GM23248 (cell line): ENCODE measurements at regions not wholly inside any gene's neighbourhood (a gene's known extent, or its start where the extent isn't known, plus 50 kb on each side); places are given as distances from the start of the nearest gene placed in this dataset.
A peak's percentile ranks its signal among the peaks of the same experiment; 100 is the strongest.

ENCODE experiments used
- DNase-seq: peaks from one replicate; pipeline ENCODE4 v3.0.0-alpha.2; 2015
- H2AFZ ChIP-seq: fragments of 200-600 bp; sonication (generic); 2 replicates; pipeline ENCODE4 v1.6.1; 2016; ENCODE audit warnings: antibody characterized with exemption
- H3F3A ChIP-seq: fragments of 200-600 bp; sonication (generic); 2 replicates; pipeline ENCODE4 v1.6.1; 2016; ENCODE audit warnings: mild to moderate bottlenecking, antibody characterized with exemption, mixed run types; ENCODE audit not compliant: insufficient read depth
- H3K27ac ChIP-seq: fragments of 200-600 bp; sonication (generic); 2 replicates; pipeline ENCODE4 v1.5.1; 2016; ENCODE audit warnings: mild to moderate bottlenecking
- H3K27me3 ChIP-seq: fragments of 200-600 bp; sonication (generic); replicated peaks from 2 replicates; pipeline ENCODE4 v1.6.1; 2016; ENCODE audit warnings: mild to moderate bottlenecking; ENCODE audit not compliant: insufficient read depth
- H3K36me3 ChIP-seq: fragments of 200-600 bp; sonication (generic); 2 replicates; pipeline ENCODE4 v1.6.1; 2016; ENCODE audit warnings: low read depth, mild to moderate bottlenecking
- H3K4me1 ChIP-seq: fragments of 200-600 bp; sonication (generic); 2 replicates; pipeline ENCODE4 v1.6.1; 2016; ENCODE audit warnings: mild to moderate bottlenecking; ENCODE audit not compliant: insufficient read depth
- H3K4me2 ChIP-seq: fragments of 200-600 bp; sonication (generic); one replicate; pipeline ENCODE4 v1.6.1; 2016; ENCODE audit warnings: mild to moderate bottlenecking; ENCODE audit not compliant: unreplicated experiment
- H3K4me3 ChIP-seq: fragments of 200-600 bp; sonication (generic); 2 replicates; pipeline ENCODE4 v1.5.1; 2016; ENCODE audit warnings: mild to moderate bottlenecking
- H3K79me2 ChIP-seq: fragments of 200-600 bp; sonication (generic); 2 replicates; pipeline ENCODE4 v1.6.1; 2016; ENCODE audit warnings: mild to moderate bottlenecking; ENCODE audit not compliant: insufficient read depth
- H3K9ac ChIP-seq: fragments of 200-600 bp; sonication (generic); 2 replicates; pipeline ENCODE4 v1.6.1; 2016; ENCODE audit warnings: mild to moderate bottlenecking
- H3K9me2 ChIP-seq: fragments of 200-600 bp; sonication (generic); 2 replicates; pipeline ENCODE4 v1.6.1; 2016; ENCODE audit warnings: mixed run types, mild to moderate bottlenecking, moderate library complexity; ENCODE audit not compliant: insufficient read depth
- H3K9me3 ChIP-seq: fragments of 200-600 bp; sonication (generic); one replicate; pipeline ENCODE4 v1.6.1; 2017; ENCODE audit warnings: low read depth
- H4K20me1 ChIP-seq: fragments of 200-600 bp; sonication (generic); 2 replicates; pipeline ENCODE4 v1.6.0; 2016; ENCODE audit not compliant: insufficient read depth
- EZH2 ChIP-seq: fragments of 200-600 bp; sonication (generic); IDR thresholded peaks from 2 replicates; pipeline ENCODE4 v1.6.1; 2018; ENCODE audit warnings: antibody characterized with exemption, mild to moderate bottlenecking; ENCODE audit not compliant: insufficient read depth, poor library complexity, severe bottlenecking
- EZH2phosphoT487 ChIP-seq: fragments of 200-600 bp; sonication (generic); IDR thresholded peaks from 2 replicates; pipeline ENCODE4 v1.6.1; 2018; ENCODE audit warnings: antibody characterized with exemption, moderate library complexity, mild to moderate bottlenecking, low read depth; ENCODE audit not compliant: insufficient read depth
- WGBS, 2 experiments: methylation state at CpG; one replicate each; pipeline ENCODE4 v1.1.6; 2015 to 2017; ENCODE audit warnings: low lambda C conversion rate in 2 of 2, low coverage in 1 of 2; ENCODE audit errors: missing lambda C conversion rate in 2 of 2; 5-methylcytosine and 5-hydroxymethylcytosine counted together
- in situ Hi-C: fragments of 300-500 bp; cut with MboI; formaldehyde crosslinking; loops from 2 replicates; pipeline ENCODE4 v1.15.0; 2020

DNA sequence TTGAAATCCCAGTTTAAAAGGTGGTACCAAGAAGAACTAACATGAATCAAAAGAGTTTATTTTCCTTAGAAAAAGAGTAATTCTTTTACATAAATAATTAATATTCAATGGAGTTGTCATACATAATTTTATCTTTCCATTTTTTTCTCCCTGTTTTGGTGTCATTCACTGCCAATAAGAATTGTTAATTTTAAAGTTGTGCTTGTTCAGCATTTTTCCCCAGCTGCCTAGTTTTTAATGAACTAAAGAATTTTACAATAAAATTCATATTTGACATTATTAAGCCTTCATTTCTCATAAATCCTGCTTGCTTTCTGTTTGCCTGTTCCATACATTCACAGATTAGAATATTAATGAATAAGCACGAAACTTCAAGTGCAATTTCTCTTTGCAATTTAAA is 393.6 kb downstream of the GRXCR1 start:
- Histone ChIP-seq H3K27me3 (no peaks in the 10 kb centered on the region), H2AFZ (no peak overlapping the region), H3K36me3 (no peaks in the 10 kb centered on the region), H3F3A (no peaks in the 10 kb centered on the region), H3K9me2 (no peaks in the 10 kb centered on the region), H3K4me2 (no peak overlapping the region), H4K20me1 (no peaks in the 10 kb centered on the region), H3K9ac (no peak overlapping the region), H3K27ac (no peak overlapping the region), H3K79me2 (no peaks in the 10 kb centered on the region), H3K4me3 (no peak overlapping the region), H3K4me1 (peaks cover 6% of the 10 kb centered on the region; the same call in 1 of the 2 replicates), H3K9me3 (no peaks in the 10 kb centered on the region)
- no peak for DNase-seq
- in situ Hi-C loops, result no loop called here
- 52 to 55% methylated on average over 1 of the region's 1 CpG for WGBS, 2 experiments
- TF ChIP-seq EZH2phosphoT487 (no peak), EZH2 (no peak)

DNA sequence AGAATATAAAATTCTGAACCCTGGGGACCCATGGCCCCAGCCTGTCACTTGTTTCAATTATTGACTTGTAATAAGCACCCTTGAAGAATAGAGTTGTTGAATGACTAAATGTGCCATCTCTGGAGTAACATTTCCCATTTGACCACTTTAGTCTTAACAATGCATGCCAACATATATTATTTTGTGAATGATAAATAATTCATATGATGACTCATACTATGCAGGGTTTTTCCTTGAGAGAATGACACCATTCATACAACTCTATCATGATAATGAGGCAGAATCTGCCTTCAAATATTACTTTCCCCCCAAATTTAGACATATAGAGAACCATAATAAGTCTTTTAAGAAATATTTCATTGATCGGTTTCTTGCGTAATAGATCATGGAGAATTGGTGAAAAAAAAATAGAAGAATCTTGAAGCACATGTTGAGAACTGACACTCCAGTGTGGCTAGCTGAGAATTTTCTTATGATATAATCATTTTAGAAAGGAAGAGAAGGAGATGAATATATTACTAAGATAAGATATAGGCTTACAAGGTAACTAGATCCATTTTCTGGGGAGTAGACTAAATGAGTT is 404.5 kb downstream of the GRXCR1 start:
- in situ Hi-C loops, result no loop called here
- no peak overlapping the region for H3K27ac ChIP-seq
- no peaks in the 10 kb centered on the region for H3F3A ChIP-seq
- WGBS, 2 experiments, result 100% methylated on average over 2 of the region's 2 CpGs
- no peaks in the 10 kb centered on the region for H3K9me3 ChIP-seq
- TF ChIP-seq EZH2phosphoT487, result no peak
- no peak for TF ChIP-seq EZH2
- H3K9ac ChIP-seq, result no peak overlapping the region
- DNase-seq, result no peak
- H3K4me2 ChIP-seq, result no peak overlapping the region
- no peaks in the 10 kb centered on the region for H3K27me3 ChIP-seq
- H3K4me3 ChIP-seq, result no peak overlapping the region
- no peaks in the 10 kb centered on the region for H3K4me1 ChIP-seq
- no peaks in the 10 kb centered on the region for H4K20me1 ChIP-seq
- H3K9me2 ChIP-seq, result no peaks in the 10 kb centered on the region
- no peak overlapping the region for H2AFZ ChIP-seq
- no peaks in the 10 kb centered on the region for H3K36me3 ChIP-seq
- no peaks in the 10 kb centered on the region for H3K79me2 ChIP-seq

DNA sequence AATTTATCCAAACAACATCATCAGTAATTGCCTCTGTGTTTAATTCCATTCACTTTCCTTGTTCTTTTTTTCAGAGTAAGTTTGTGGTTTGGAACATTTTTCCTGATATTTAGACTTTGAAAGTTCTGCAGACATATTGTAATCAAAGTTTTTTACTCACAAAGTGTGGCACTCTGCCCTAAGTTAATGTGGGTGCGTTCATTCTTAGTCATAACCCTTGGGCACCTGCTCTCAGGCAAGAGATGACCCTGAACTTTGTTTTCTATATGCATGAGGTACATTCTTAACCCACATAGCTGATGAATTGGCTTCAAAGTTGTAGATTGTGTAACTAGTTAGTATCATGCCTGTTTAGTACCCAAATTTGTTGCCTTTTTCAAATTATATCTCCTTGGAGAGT is 424.3 kb downstream of the GRXCR1 start:
- WGBS, 2 experiments, result 18 to 27% methylated on average over 1 of the region's 1 CpG
- H3K4me1 ChIP-seq, result peaks cover 9% of the 10 kb centered on the region; the same call in 1 of the 2 replicates
- no peaks in the 10 kb centered on the region for H3K79me2 ChIP-seq
- no peaks in the 10 kb centered on the region for H4K20me1 ChIP-seq
- no peaks in the 10 kb centered on the region for H3K36me3 ChIP-seq
- no peak overlapping the region for H3K4me3 ChIP-seq
- TF ChIP-seq EZH2, result no peak
- no peak for TF ChIP-seq EZH2phosphoT487
- H3K4me2 ChIP-seq, result no peak overlapping the region
- no peaks in the 10 kb centered on the region for H3K9me3 ChIP-seq
- peak; percentile 27 for DNase-seq
- H3K27me3 ChIP-seq, result no peaks in the 10 kb centered on the region
- no peak overlapping the region for H3K9ac ChIP-seq
- no peaks in the 10 kb centered on the region for H3K9me2 ChIP-seq
- H3K27ac ChIP-seq, result no peak overlapping the region
- H2AFZ ChIP-seq, result peak overlapping the region; percentile 23; the same call in 1 of the 2 replicates
- in situ Hi-C loops, result no loop called here
- H3F3A ChIP-seq, result peaks cover 8% of the 10 kb centered on the region; the same call in 1 of the 2 replicates

DNA sequence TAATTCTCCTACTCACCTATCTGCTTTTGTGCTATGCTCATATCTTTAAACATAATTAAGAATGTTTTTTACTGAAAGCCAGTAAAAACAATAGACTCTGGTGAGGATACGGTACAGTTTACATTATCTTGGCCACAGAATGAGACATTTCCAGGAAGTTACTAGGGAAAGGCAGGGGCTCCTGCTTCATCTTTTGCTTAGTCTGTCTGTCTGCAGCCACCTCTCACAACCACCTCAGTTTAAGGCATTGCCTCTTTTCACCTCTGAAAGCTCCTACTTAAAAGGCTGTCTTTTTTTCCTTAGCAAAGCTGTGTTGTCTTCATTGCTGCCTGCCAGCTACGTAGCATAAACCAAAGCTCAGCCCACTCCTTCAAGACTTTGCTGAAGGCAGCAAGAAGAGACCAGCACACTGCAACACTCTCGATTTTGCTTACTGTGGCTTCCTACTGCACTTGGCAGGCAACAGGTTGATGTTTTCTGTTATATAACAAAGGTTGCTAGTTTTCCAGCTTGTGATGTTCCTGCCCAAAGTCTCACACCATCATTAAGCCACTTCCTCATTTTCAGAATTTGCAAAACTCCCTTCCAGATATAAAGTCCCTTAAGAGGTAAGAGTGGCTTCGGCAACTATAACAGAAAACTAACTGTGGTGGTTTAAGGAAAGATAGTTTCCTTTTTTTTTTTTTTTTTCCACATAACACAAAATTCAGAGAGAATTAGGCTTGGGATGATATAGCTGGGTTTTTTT is 432.9 kb downstream of the GRXCR1 start:
- no peaks in the 10 kb centered on the region for H4K20me1 ChIP-seq
- H3K79me2 ChIP-seq, result no peaks in the 10 kb centered on the region
- H3K4me1 ChIP-seq, result peaks cover 13% of the 10 kb centered on the region
- H3K9ac ChIP-seq, result no peak overlapping the region
- H3K9me3 ChIP-seq, result no peaks in the 10 kb centered on the region
- no peak for TF ChIP-seq EZH2
- TF ChIP-seq EZH2phosphoT487, result no peak
- no peak for DNase-seq
- WGBS, 2 experiments, result 69 to 73% methylated on average over 4 of the region's 4 CpGs
- H3K27me3 ChIP-seq, result no peaks in the 10 kb centered on the region
- H3K9me2 ChIP-seq, result no peaks in the 10 kb centered on the region
- peak overlapping the region; percentile 57 for H2AFZ ChIP-seq
- in situ Hi-C loops, result no loop called here
- peaks cover 9% of the 10 kb centered on the region for H3F3A ChIP-seq
- H3K4me3 ChIP-seq, result no peak overlapping the region
- no peak overlapping the region for H3K4me2 ChIP-seq
- H3K27ac ChIP-seq, result no peak overlapping the region
- no peaks in the 10 kb centered on the region for H3K36me3 ChIP-seq
